NB4 (cell line): ENCODE measurements at regions not wholly inside any gene's neighbourhood (a gene's known extent, or its start where the extent isn't known, plus 50 kb on each side); places are given as distances from the start of the nearest gene placed in this dataset.

Experiments used
- DNase-seq: peaks from one replicate; pipeline ENCODE4 v3.0.0; 2010; ENCODE audit warnings: low read depth
- H3K4me3 ChIP-seq: one replicate; pipeline ENCODE4 v1.5.1; 2011; ENCODE audit warnings: mild to moderate bottlenecking, low read depth, low read length, moderate library complexity
- CTCF ChIP-seq: IDR thresholded peaks from one replicate; pipeline ENCODE4 v1.5.1; 2012; ENCODE audit warnings: low read depth, low read length
- MAX ChIP-seq: IDR thresholded peaks from 2 replicates; pipeline ENCODE4 v1.6.1; 2011; ENCODE audit warnings: low read depth, low read length
- MYC ChIP-seq: IDR thresholded peaks from 2 replicates; pipeline ENCODE4 v1.6.1; 2011; ENCODE audit warnings: low read depth, low read length
- POLR2A ChIP-seq: IDR thresholded peaks from 2 replicates; pipeline ENCODE4 v1.6.1; 2011; ENCODE audit warnings: mild to moderate bottlenecking; ENCODE audit not compliant: insufficient read length; ENCODE audit errors: extremely low read depth

GRCh38 chr13:97112446-97113152 is 109.5 kb upstream of the MBNL2 start:
- TF ChIP-seq MYC (no peak), CTCF (no peak), MAX (no peak), POLR2A (no peak)
- no peak overlapping the region for H3K4me3 ChIP-seq
- no peak for DNase-seq

GRCh38 chr13:97113231-97114001 is 108.7 kb upstream of the MBNL2 start:
- H3K4me3 ChIP-seq: no peak overlapping the region
- TF ChIP-seq CTCF: no peak
- TF ChIP-seq POLR2A: no peak
- no peak for TF ChIP-seq MYC
- no peak for TF ChIP-seq MAX
- no peak for DNase-seq

GRCh38 chr13:97114651-97115050 is 107.5 kb upstream of the MBNL2 start:
- TF ChIP-seq MYC (no peak), MAX (no peak), POLR2A (no peak), CTCF (no peak)
- H3K4me3 ChIP-seq: no peak overlapping the region
- DNase-seq: no peak

GRCh38 chr13:97116754-97117153 is 105.4 kb upstream of the MBNL2 start:
- TF ChIP-seq POLR2A (no peak), MYC (no peak), CTCF (no peak), MAX (no peak)
- no peak overlapping the region for H3K4me3 ChIP-seq
- no peak for DNase-seq

- DNase-seq: no peak
- no peak for TF ChIP-seq CTCF
- TF ChIP-seq MAX: no peak
- TF ChIP-seq MYC: no peak
- H3K4me3 ChIP-seq: no peak overlapping the region
Observed at GRCh38 chr13:97117388-97117910, 104.7 kb upstream of the MBNL2 start.
